Sigmoid colon (tissue), 6 donors: ENCODE measurements at regions not wholly inside any gene's neighbourhood (a gene's known extent, or its start where the extent isn't known, plus 50 kb on each side); places are given as distances from the start of the nearest gene placed in this dataset.

Source experiments
- DNase-seq: peaks from one replicate; pipeline ENCODE4 v3.0.0-alpha.2; 2019
- H3K27ac ChIP-seq, 4 donors: fragments of 200-600 bp; sonication (generic); one replicate each; pipeline ENCODE4 v1.5.1; 2016 to 2019; ENCODE audit warnings: mild to moderate bottlenecking in 1 of 4
- H3K27me3 ChIP-seq, 3 donors: fragments of 200-600 bp; sonication (generic); one replicate each; pipeline ENCODE4 v1.5.1; 2019; ENCODE audit warnings: mild to moderate bottlenecking in 1 of 3
- H3K36me3 ChIP-seq, 4 donors: fragments of 200-600 bp; sonication (generic); one replicate each; pipeline ENCODE4 v1.5.1; 2016 to 2019
- H3K4me1 ChIP-seq, 4 donors: fragments of 200-600 bp; sonication (generic); one replicate each; pipeline ENCODE4 v1.5.1; 2017 to 2019
- H3K4me3 ChIP-seq, 4 donors: fragments of 200-600 bp; sonication (generic); one replicate each; pipeline ENCODE4 v1.5.1; 2017 to 2019; ENCODE audit warnings: mild to moderate bottlenecking in 2 of 4, moderate library complexity in 1 of 4
- H3K9me3 ChIP-seq, 4 donors: fragments of 200-600 bp in 3 of 4; sonication (generic) in 3 of 4; one replicate each; pipeline versions ENCODE4 v1.5.1 to v1.6.1; 2013 to 2019
- EP300 ChIP-seq, 4 donors: sonication (generic); formaldehyde crosslinking; IDR thresholded peaks; one replicate each; pipeline ENCODE4 v1.6.1; 2017; ENCODE audit warnings: antibody characterized with exemption in 4 of 4
- POLR2A ChIP-seq, 2 donors: fragments of 450-650 bp; IDR thresholded peaks; one replicate each; pipeline ENCODE4 v1.6.1; 2016; ENCODE audit warnings: antibody characterized with exemption in 2 of 2, mild to moderate bottlenecking in 2 of 2, moderate library complexity in 2 of 2
- POLR2AphosphoS5 ChIP-seq, 4 donors: sonication (generic); formaldehyde crosslinking; IDR thresholded peaks; one replicate each; pipeline ENCODE4 v1.6.1; 2017; ENCODE audit warnings: antibody characterized with exemption in 4 of 4
- WGBS, 2 donors: extraction: QIAGEN DNeasy Blood & Tissue Kit; methylation state at CpG; one replicate each; pipeline ENCODE4 v1.1.7; 2013; 5-methylcytosine and 5-hydroxymethylcytosine counted together
- intact Hi-C: fragments of 100-400 bp; cut with DNase I; formaldehyde crosslinking; loops from one replicate; pipeline ENCODE4 v1.15.1; 2023
- TF ChIP-seq, protein P1 (sequence below), 4 experiments: fragments of 450-650 bp in 3 of 4; fragments of 200-600 bp in 1 of 4; IDR thresholded peaks; one replicate each; pipeline ENCODE4 v1.5.1; 2016 to 2019; ENCODE audit warnings: antibody characterized with exemption in 4 of 4, mild to moderate bottlenecking in 3 of 4, moderate library complexity in 2 of 4
- donor health status: healthy with polysubstance abuse.
- donor health status: healthy.

DNA sequence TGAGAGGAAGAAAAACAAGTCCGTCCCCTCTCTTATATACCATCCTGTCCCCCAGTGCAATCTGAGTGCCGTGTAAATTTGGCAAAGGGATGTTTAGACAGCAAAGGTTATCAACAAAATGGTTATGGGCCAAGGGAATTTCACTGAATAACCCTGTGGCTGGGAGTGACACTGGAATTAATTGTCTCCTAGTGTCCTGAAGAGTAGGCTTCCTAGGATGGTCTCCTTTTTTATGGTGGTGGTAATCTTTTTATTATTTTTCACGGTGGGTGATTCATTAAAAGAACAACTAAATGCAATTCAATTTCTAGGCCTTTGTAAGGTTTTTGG lies 244.2 kb downstream of the PIK3R1 start:
- H3K27ac ChIP-seq, result no peak overlapping the region
- H3K9me3 ChIP-seq, result no peaks in the 10 kb centered on the region
- intact Hi-C loops, result loop anchor here (5.0 to 10.0 kb wide), 2 partner anchors 172 to 1465 kb away; no protein-coding TSS in a partner anchor
- H3K4me3 ChIP-seq, result no peak overlapping the region
- H3K27me3 ChIP-seq, result no peaks in the 10 kb centered on the region
- H3K36me3 ChIP-seq, result no peaks in the 10 kb centered on the region
- DNase-seq, result no peak
- H3K4me1 ChIP-seq, result peaks cover 0 to 18% (median 11%) of the 10 kb centered on the region in 4 donors
- 35 to 73% methylated on average over 3 of the region's 3 CpGs for WGBS, 2 donors
- TF ChIP-seq EP300 (IDR thresholded peaks at IDR 0.05), result no peak
- TF ChIP-seq POLR2AphosphoS5 (IDR thresholded peaks at IDR 0.05), result no peak
- no peak for TF ChIP-seq POLR2A (IDR thresholded peaks at IDR 0.05)
- TF ChIP-seq, protein P1, sequence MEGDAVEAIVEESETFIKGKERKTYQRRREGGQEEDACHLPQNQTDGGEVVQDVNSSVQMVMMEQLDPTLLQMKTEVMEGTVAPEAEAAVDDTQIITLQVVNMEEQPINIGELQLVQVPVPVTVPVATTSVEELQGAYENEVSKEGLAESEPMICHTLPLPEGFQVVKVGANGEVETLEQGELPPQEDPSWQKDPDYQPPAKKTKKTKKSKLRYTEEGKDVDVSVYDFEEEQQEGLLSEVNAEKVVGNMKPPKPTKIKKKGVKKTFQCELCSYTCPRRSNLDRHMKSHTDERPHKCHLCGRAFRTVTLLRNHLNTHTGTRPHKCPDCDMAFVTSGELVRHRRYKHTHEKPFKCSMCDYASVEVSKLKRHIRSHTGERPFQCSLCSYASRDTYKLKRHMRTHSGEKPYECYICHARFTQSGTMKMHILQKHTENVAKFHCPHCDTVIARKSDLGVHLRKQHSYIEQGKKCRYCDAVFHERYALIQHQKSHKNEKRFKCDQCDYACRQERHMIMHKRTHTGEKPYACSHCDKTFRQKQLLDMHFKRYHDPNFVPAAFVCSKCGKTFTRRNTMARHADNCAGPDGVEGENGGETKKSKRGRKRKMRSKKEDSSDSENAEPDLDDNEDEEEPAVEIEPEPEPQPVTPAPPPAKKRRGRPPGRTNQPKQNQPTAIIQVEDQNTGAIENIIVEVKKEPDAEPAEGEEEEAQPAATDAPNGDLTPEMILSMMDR (IDR thresholded peaks at IDR 0.05), result no peak

GRCh38 chr5:68460147-68460798 lies 244.7 kb downstream of the PIK3R1 start:
- TF ChIP-seq POLR2AphosphoS5 (IDR thresholded peaks at IDR 0.05), result no peak
- no peak for TF ChIP-seq EP300 (IDR thresholded peaks at IDR 0.05)
- TF ChIP-seq, protein P1 (IDR thresholded peaks at IDR 0.05), result peak in 3 of 4 experiments; percentile 38 to 62 (median 45)
- TF ChIP-seq POLR2A (IDR thresholded peaks at IDR 0.05), result no peak
- intact Hi-C loops, result loop anchor here (5.0 kb wide), 1 partner anchor 173 kb away; no protein-coding TSS in a partner anchor
- Histone ChIP-seq H3K27me3 (no peaks in the 10 kb centered on the region), H3K4me3 (no peak overlapping the region), H3K36me3 (no peaks in the 10 kb centered on the region), H3K9me3 (no peaks in the 10 kb centered on the region), H3K27ac (no peak overlapping the region), H3K4me1 (peaks cover 0 to 18% (median 11%) of the 10 kb centered on the region in 4 donors)
- WGBS, 2 donors, result 55% methylated on average over 3 of the region's 3 CpGs
- DNase-seq, result no peak

- TF ChIP-seq POLR2A (IDR thresholded peaks at IDR 0.05) (no peak), POLR2AphosphoS5 (IDR thresholded peaks at IDR 0.05) (no peak), EP300 (IDR thresholded peaks at IDR 0.05) (no peak)
- TF ChIP-seq, protein P1 (IDR thresholded peaks at IDR 0.05), result no peak
- no peak for DNase-seq
- Histone ChIP-seq H3K27me3 (no peaks in the 10 kb centered on the region), H3K36me3 (no peaks in the 10 kb centered on the region), H3K9me3 (no peaks in the 10 kb centered on the region), H3K4me3 (no peak overlapping the region), H3K27ac (no peak overlapping the region), H3K4me1 (peaks cover 0 to 14% (median 6%) of the 10 kb centered on the region in 4 donors)
- intact Hi-C loops, result loop anchor here (5.0 kb wide), 1 partner anchor 176 kb away; no protein-coding TSS in a partner anchor
- WGBS, 2 donors, result 94 to 97% methylated on average over 3 of the region's 3 CpGs
Measured at GRCh38 chr5:68463606-68464005, 248.1 kb downstream of the PIK3R1 start.

DNA sequence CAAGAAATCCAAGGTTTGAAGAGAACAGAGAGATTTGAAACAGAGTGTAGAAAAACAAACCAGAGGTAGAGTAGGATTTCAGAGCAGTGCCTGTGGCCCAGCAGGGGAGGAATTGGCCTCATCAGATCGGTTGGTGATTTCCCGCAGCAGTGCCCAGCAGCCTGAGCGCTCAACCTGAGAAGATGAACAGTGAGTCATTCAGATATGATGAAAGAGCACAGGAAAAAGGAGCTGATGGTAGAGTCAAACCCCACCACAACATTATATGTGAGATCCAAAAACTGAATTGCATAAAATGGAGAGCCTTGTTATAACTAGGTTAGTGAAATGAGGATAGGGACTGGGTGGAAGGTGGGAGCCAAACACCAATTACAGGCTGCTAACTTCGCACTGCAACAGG lies 248.9 kb downstream of the PIK3R1 start:
- no peaks in the 10 kb centered on the region for H3K9me3 ChIP-seq
- DNase-seq, result no peak
- H3K27ac ChIP-seq, result no peak overlapping the region
- WGBS, 2 donors, result 83 to 91% methylated on average over 4 of the region's 4 CpGs
- TF ChIP-seq POLR2A (IDR thresholded peaks at IDR 0.05), result no peak
- TF ChIP-seq EP300 (IDR thresholded peaks at IDR 0.05), result no peak
- TF ChIP-seq, protein P1 (IDR thresholded peaks at IDR 0.05), result no peak
- no peak for TF ChIP-seq POLR2AphosphoS5 (IDR thresholded peaks at IDR 0.05)
- no peak overlapping the region for H3K4me3 ChIP-seq
- H3K27me3 ChIP-seq, result no peaks in the 10 kb centered on the region
- H3K4me1 ChIP-seq, result peaks cover 0 to 7% (median 3%) of the 10 kb centered on the region in 4 donors
- intact Hi-C loops, result loop anchor here (5.0 kb wide), 1 partner anchor 177 kb away; no protein-coding TSS in a partner anchor
- no peaks in the 10 kb centered on the region for H3K36me3 ChIP-seq
